ENCODE measurements at regions not wholly inside any gene's neighbourhood (a gene's known extent, or its start where the extent isn't known, plus 50 kb on each side); places are given as distances from the start of the nearest gene placed in this dataset.
"Not testable (repeated sequence)": the region's sequence is repeated elsewhere in the genome, so short reads cannot be mapped to it uniquely, and the experiment has no call there.

DNA sequence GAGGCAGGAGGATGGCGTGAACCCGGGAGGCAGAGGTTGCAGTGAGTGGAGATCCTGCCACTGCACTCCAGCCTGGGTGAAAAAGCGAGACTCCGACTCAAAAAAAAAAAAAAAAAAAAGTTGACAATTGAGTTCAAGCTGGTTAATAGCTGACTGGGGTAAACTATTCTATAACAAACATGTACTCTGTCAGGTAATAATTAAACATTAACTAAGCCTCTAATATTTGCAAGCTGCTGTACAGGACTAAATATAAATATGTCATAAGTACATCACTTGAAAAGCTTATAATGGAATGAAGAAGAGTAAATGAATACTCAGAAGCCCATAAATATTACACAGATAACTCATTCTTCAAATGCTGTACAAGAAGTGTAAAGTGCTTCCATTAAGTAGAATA, 190.4 kb upstream of the CRIM1 start:
- no peak for DNase-seq (ENCODE audit: low read depth)

DNA sequence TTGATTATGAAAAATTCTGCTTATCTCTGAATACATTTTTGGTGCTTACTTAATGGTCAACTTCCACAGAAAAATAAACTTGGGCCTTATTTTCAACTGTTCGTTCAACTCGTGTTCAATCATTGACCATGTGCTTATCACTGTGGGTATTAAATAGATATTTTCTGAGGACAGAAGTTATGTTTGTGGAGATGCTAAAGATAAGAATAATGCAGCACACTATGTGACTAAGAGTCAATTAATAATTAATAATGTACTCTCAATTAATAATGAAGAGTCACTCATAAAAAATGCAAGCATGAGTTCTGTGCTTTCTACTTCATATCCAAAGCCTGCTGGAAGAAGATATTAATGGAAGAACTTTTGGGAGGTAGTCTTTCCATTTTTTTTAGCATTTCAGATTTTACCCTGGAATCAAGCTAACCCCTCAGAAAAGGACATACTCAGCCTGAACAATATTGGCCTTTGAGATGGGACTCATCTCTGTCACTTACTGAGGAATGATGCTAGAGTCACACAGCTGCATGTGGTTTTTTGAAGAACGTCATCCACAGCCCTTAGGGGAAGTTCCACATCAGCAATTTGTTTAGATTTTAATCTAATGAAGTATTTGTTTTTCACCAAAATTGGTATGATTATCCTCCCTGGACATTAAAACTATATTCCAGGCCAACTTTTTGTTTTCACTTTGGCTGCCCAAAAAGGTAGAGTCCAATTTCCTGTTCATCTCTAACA, 191.9 kb upstream of the CRIM1 start:
- no peak for DNase-seq (ENCODE audit: low read depth)

DNA sequence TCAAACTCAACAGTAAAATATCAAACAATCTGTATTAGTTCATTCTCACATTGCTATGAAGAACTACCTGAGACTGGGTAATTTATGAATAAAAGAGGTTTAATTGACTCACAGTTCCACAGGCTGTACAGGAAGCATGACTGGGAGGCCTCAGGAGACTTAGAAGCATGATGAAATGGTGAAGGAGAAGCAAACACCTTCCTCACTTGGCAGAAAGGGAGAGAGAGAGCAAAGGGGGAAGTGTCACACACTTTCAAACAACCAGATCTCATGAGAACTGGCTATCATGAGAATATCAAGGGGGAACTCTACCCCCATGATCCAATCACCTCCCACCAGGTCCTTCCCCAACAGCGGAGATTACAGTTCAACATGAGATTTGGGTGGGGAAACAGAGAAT, 198.5 kb upstream of the CRIM1 start:
- DNase-seq (ENCODE audit: low read depth): not testable (repeated sequence)

DNA sequence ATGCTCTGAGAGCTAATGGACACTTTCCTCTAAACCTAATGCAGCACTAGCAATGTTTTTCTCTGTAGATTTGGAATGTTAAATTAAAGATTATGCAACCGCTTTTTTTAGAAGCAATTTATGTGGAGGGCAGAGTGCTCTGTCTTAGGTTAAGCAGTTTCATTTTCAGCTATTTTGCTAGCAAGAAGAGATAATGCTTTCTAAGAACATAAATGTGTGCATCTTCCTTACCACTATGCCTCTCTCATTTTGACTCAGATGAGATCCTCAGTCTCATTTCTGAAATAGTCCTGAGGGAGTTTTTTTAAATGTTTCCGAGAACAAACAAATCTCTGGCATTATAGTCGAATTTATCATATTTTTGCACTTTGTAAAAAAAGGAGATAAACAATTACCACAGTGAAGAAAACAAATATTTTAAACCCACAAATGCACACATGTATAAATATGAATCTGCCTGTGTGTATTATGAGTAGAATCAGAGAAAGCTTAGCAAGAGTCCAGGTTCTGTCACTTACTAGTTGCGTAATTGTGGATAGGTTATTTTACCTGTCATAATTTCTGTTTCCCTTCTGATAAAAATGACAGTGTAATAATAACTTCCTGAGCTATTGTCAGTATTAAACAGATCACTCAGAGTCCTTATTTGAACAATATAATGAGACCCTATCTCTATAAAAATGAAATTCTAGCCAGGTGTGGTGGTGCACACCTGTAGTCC, 207.7 kb upstream of the CRIM1 start:
- DNase-seq (ENCODE audit: low read depth): no peak

DNA sequence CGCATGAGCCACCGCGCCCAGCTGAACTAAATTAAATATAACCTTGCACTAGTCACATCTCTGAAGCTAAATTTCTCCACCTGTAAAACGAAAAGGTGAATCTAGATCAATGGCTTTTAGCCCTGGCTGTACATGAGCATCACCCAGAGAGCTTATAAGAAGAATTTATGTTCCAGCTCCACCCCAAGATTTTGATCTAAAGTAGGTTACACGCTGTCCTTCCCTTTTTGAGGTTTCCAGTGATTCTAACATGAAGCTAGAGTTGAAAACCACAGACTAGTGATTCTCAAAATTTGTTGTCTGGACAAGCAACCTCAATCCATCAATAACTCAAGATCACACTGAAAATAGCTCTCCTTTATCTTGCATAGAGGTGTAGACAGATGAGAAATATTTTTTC, 208.8 kb upstream of the CRIM1 start:
- no peak for DNase-seq (ENCODE audit: low read depth)

DNA sequence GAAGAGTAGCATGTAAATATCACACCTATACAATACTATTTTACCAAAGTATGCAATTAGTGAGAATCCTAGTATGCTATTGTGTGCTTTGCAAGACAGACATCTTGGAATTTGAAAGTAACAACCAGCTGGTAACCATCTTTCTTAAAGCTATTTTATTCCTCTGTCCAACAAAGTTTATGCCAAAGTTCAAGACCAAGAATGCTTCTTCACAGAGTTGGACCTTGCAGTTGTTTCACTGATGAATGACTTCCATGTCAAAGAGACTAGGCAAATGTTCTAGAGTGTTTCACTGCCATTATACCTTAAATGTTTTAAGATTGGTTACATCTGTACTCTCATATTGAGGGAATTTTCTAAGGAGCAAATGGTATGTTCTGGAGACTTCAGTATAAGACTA, 215.2 kb upstream of the CRIM1 start:
- DNase-seq (ENCODE audit: low read depth): no peak

DNA sequence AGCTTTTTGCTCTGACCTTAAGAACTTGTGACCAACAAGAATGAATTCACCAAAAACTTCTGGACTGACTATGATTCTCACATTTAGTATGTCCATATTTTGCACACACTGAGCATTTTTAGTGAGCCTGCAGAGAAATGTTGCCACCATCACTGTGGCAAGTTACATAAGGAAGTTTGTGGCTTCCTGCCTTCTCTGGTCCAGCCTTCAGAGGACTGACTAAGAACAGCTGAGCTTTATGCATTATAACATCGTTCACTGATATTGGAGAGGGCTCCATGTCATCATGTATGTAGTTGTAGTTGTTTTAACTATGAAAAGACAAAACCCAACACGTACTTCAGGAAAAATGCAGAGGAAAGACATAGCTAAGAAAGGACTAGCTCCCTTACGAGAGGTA, 218.0 kb upstream of the CRIM1 start:
- no peak for DNase-seq (ENCODE audit: low read depth)

DNA sequence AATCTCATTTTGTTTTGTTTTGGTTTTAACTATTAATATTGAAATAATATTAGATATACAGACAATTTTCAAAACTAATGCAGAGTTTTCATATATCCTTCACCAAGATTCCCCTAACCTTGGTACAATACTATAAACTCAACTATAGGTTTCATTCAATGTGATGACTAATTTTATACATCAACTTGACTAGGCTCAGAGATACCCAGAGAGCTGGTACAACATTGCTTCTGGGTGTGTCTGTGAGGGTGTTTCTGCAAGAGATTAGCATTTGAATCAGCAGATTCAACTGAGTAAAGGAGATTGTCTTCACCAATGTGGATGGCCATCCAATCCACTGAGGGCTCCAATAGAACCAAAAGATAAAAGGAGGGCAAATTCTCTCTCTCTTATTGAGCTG, 221.3 kb upstream of the CRIM1 start:
- no peak for DNase-seq (ENCODE audit: low read depth)

DNA sequence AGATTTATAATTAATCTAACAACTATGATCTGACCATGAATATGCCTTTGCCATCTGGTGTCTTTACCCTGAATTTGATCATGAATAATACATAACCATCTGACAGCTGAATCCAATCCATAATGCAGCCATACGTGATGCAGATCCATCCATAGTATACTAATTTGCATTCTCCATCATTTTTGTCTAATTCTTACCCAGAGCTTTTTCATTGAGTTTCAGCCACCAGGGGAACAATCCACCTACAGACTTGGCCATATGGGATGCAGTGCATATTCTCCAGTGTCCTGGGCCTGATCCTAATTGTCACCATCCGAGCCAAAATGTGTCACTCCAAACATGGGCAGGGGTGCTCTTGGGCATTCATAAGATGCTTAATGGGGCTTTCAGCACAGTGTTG, 227.2 kb upstream of the CRIM1 start:
- DNase-seq (ENCODE audit: low read depth): no peak

DNA sequence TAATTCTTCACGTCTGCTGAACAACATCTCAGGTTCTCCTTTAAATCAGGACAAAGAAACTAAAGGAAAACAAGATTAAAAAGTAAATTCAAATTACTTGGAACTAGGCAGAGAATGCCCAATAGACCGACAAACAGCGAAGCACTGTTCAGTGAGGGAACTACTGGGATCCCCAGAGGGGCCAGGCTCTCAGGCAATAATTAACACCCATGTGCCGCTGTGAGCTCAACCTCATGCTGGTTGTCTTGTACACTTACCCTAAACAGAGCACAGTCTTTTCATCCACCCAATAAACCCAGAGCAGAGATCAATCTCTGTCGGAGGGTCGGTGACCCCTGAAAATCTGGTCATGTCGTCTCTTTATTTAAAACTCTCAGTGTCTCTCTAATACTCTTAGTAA, 229.9 kb upstream of the CRIM1 start:
- DNase-seq (ENCODE audit: low read depth): no peak

DNA sequence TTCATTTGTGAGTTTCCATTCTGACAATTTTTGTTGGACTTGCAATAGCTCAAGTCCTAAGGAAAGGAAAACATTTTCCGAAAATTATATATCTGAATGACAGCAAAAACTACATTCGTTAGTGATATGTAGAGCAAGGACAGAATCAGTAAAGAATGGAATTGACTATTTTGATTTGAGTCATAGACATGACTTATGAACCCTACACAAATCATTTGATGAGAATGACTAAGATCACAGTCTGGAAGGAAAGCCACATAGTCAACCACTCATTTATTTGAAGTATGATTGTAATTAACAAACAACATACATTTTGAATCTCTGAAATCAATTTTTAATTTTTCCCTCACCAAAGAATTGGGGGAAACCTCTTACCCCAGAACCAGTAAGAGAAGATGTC, 231.6 kb upstream of the CRIM1 start:
- DNase-seq (ENCODE audit: low read depth): no peak

DNA sequence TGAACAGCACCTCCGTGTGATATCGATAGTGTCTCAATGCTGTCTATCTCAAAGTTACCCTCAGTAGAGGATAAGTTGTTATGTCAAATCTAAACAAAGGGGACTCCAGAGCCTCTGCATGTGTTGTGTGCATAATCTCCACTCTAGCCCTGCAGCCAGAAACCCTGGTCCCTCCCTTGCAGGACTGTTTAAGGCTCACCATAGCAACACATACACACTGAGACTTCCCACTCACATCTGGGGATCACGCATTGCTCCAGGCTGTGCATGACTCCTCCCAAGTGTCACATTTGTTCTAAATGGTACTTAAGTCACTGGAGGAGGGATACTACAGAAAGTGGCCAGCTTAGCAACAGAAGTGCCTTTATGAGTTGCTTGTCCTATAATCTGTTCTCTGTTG, 258.6 kb upstream of the CRIM1 start:
- no peak for DNase-seq (ENCODE audit: low read depth)

DNA sequence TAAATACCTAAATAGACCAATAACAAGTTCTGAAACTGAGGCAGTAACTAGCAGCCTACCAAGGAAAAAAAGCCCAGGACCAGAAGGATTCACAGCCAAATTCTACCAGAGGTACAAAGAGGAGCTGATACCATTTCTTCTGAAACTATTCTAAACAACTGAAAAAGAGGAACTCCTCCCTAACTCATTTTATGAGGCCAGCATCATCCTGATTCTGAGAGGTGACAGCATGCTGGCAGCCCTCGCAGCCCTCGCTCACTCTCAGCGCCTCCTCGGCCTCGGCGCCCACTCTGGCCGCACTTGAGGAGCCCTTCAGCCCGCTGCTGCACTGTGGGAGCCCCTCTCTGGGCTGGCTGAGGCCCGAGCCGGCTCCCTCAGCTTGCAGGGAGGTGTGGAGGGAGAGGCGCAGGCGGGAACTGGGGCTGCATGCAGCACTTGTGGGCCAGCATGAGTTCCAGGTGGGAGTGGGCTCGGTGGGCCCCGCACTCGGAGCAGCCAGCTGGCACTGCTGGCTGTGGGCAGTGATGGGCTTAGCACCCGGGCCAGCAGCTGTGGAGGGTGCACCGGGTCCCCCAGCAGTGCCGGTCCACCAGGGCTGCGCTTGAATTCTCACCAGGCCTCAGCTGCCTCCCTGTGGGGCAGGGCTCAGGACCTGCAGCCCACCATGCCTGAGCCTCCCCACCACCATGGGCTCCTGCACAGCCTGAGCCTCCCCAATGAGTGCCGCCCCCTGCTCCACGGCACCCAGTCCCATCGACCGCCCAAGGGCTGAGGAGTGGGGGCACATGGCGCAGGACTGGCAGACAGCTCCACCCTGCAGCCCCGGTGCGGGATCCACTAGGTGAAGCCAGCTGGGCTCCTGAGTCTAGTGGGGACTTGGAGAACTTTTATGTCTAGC, 263.5 kb upstream of the CRIM1 start:
- not testable (repeated sequence) for DNase-seq (ENCODE audit: low read depth)

DNA sequence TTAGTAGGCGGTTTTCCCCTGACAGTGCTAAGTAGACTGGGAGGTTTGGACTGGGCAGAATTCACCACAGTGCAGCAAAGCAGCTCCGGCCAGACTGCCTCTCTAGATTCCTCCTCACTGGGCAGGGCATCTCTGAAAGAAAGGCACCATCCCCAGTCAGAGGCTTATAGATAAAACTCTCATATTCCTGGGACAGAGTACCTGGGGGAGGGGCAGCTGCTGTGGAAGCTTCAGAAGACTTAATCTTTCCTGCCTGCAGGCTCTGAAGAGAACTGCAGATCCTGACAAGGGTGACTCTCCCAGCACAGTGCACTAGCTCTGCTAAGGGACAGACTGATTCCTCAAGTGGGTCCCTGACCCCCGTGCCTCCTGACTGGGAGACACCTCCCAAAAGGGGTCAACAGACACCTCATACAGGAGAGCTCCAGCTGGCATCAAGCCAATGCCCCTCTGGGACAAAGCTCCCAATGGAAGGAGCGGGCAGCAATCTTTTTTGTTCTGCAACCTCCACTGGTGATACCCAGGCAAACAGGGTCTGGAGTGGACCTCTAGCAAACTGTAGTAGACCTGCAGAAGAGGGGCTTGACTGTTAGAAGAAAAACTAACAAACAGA, 266.8 kb upstream of the CRIM1 start:
- DNase-seq (ENCODE audit: low read depth): no peak

DNA sequence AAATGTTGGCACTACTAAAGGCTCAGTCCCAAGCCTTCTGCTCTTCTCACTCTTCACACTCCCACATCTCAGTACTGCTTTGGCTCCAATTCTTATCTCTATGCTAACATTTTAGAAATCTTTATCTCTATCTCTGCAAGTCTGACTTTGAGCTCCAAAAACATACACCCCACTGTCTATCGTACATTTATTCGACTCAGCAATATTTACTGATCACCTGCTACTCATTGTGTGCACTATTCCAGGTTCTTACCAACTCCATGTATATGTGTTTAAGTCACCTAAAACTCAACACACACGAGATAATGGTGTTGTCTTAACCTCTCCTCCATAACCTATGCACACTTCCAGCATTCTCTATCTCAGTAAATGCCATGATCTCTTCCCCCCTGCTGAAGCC, 268.2 kb upstream of the CRIM1 start:
- DNase-seq (ENCODE audit: low read depth): no peak

DNA sequence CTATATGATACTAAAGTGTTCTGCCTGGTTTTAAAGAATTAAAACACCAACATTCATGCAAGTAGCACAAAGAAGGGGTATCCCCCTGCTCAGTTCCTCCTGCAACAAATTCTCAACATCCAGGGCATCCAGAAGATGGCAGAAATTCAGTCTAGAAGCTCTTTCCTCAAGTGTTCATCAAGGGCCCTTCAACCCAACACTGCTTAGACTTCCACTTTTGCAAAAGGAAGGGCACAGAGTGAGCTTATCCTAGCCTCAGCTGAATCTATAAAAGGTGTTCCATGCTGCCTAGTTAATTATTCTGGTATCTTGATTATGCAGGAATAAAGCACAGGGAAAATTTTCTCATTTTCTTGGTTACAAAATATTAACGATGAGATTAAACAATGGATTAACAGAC, 275.8 kb upstream of the CRIM1 start:
- DNase-seq (ENCODE audit: low read depth): no peak

DNA sequence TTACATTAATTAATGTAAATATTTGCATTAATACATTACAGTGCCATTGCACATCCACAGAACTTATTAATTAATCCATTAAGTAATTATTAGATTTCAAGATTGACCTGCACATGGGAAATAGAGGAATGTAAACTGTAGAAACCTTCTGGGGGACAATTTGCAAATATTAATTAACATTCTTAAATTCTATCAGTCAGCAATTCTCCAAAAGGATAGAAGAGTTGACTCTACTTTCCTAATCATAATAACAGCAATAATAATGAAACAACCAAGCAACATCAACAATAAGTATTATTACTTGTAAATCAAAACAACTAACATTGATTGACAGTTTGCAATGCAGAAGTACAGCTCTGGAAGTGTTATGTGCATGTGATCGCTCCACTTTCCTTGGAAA, 281.6 kb upstream of the CRIM1 start:
- DNase-seq (ENCODE audit: low read depth): no peak

DNA sequence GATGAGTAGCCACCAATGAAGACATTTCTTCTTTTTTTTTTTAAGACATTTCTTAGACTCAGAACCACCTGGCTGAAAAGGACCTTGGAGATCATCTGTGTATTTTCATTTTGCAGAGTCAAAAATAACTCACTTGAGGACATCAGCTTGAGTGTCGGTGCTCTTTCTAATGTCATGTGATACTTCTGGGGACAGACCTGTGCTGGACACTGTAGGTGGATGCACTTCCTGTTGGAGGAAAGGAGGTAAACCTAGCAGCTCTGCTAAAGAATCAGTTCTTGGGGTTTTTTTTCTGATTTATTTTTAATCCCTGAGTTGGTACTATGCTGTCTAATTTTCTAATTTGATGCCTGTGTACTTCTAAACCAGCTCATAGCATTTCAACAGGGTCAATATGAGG, 283.9 kb upstream of the CRIM1 start:
- no peak for DNase-seq (ENCODE audit: low read depth)

DNA sequence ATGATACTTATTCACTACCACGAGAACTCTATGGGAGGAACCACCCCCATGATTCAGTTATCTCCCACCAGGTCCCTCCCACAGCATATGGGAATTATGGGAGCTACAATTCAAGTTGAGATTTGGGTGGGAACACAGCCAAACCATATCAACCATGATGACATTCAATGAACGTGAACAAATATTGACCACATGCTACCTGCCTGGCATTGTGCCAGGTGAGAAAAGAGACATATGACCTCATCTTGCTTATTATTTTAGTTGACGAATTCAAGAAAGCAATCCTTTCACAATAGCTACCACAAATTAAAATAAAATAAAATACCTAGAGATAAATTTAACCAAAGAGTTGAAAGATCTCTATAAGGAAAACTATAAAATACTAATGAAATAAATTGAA, 286.5 kb upstream of the CRIM1 start:
- DNase-seq (ENCODE audit: low read depth): no peak

DNA sequence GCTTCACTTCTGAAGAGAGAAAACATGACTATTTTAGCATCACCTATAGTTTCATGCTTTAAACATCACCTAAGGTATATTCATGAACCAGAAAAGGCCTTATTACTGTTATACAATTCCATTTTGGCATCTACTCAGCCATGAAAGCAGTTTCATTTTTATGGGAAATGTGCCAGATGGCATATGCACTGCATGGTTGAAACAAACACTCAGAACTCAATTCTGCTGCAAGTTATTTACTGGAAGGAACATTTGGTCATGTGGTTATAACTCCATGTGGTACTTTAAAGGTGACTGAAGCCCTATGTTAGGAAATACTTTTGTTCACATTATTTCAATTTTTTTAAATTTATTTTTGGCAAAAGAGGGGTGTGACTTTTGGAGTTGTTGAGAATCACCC, 287.5 kb upstream of the CRIM1 start:
- DNase-seq (ENCODE audit: low read depth): no peak

DNA sequence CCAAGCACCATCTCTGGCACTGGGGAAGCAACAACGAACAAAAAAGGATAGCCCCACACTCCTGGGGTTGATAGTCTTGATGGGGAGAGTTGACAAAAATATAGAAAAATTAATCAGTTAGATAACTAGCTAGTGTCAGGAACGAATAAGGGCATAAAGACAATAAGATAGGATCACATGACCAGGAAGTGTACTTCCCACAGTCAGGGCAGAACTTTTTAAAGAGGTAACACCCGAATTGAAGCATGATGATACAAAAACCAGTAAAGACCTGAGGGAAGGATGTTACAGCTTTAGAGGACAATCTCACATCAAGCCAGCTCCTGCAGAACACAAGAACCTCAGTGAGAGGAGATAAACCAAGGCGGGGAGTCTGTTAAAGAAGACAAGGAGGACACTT, 295.4 kb upstream of the CRIM1 start:
- no peak for DNase-seq (ENCODE audit: low read depth)

DNA sequence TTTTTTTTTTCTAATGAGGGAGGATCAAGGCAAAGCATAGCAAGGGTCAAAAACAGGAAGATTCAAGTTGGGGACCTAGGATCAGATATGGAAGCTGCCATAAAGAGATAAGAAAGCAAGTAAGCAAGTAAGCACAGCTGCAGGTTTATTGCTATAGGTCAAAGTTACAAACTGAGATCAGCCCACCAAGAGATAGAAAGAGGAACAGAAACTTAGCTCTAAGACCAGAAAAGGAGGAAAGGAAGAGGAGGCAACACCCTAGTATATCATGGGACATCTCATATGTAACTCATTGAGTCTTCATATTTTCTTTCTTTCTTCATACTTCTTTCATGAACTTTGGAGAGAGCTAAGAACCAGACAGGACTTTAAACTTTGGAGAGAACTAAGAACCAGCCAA, 295.9 kb upstream of the CRIM1 start:
- DNase-seq (ENCODE audit: low read depth): no peak

Measured in Daoy (cell line).